Vagina (tissue), 2 donors: ENCODE measurements at regions not wholly inside any gene's neighbourhood (a gene's known extent, or its start where the extent isn't known, plus 50 kb on each side); places are given as distances from the start of the nearest gene placed in this dataset.

Experiments
- DNase-seq, 2 donors: peaks; one replicate each; pipeline ENCODE4 v3.0.0-alpha.2; 2017; ENCODE audit errors: extremely low spot score in 2 of 2
- H3K27ac ChIP-seq: fragments of 200-600 bp; sonication (generic); one replicate; pipeline ENCODE4 v1.5.1; 2019
- H3K27me3 ChIP-seq: fragments of 200-600 bp; sonication (generic); one replicate; pipeline ENCODE4 v1.5.1; 2019
- H3K36me3 ChIP-seq, 2 donors: fragments of 200-600 bp; sonication (generic); one replicate each; pipeline ENCODE4 v1.5.1; 2017 to 2019
- H3K4me1 ChIP-seq: fragments of 200-600 bp; sonication (generic); one replicate; pipeline ENCODE4 v1.5.1; 2019
- H3K4me3 ChIP-seq, 2 donors: fragments of 200-600 bp; sonication (generic); 1 replicate in 1 of 2; 2 replicates in 1 of 2; pipeline ENCODE4 v1.5.1; 2016 to 2019
- H3K9me3 ChIP-seq: fragments of 200-600 bp; sonication (generic); one replicate; pipeline ENCODE4 v1.5.1; 2019
- CTCF ChIP-seq, 3 experiments: fragments of 450-650 bp in 2 of 3; fragments of 200-600 bp in 1 of 3; sonication (generic) in 1 of 3; IDR thresholded peaks; one replicate each; pipeline ENCODE4 v1.5.1; 2017 to 2019; ENCODE audit warnings: antibody characterized with exemption in 3 of 3, mild to moderate bottlenecking in 2 of 3, moderate library complexity in 2 of 3
- POLR2A ChIP-seq, 2 donors: fragments of 450-650 bp; IDR thresholded peaks; one replicate each; pipeline ENCODE4 v1.6.1; 2017; ENCODE audit warnings: antibody characterized with exemption in 2 of 2, mild to moderate bottlenecking in 2 of 2, moderate library complexity in 2 of 2
- POLR2AphosphoS5 ChIP-seq, 2 donors: sonication (generic); formaldehyde crosslinking; IDR thresholded peaks; one replicate each; pipeline ENCODE4 v1.9.0; 2017; ENCODE audit warnings: antibody characterized with exemption in 2 of 2, mild to moderate bottlenecking in 2 of 2, low read depth in 1 of 2; ENCODE audit not compliant: insufficient read depth in 1 of 2
- intact Hi-C: fragments of 100-400 bp; cut with DNase I; formaldehyde crosslinking; loops from one replicate; pipeline ENCODE4 v1.15.1; 2023

GRCh38 chr11:79592824-79593223 lies 152.0 kb upstream of the TENM4 start:
- TF ChIP-seq POLR2A (IDR thresholded peaks at IDR 0.05) (no peak), CTCF (IDR thresholded peaks at IDR 0.05) (no peak), POLR2AphosphoS5 (IDR thresholded peaks at IDR 0.05; ENCODE audit: insufficient read depth in 1 of 2, low read depth in 1 of 2) (no peak)
- Histone ChIP-seq H3K4me1 (no peaks in the 10 kb centered on the region), H3K4me3 (no peak overlapping the region), H3K9me3 (no peaks in the 10 kb centered on the region), H3K27me3 (no peaks in the 10 kb centered on the region), H3K27ac (no peak overlapping the region), H3K36me3 (no peaks in the 10 kb centered on the region)
- DNase-seq, result no peak
- intact Hi-C loops, result no loop called here

GRCh38 chr11:79592406-79592805 lies 151.6 kb upstream of the TENM4 start:
- intact Hi-C loops, result no loop called here
- no peaks in the 10 kb centered on the region for H3K36me3 ChIP-seq

DNA sequence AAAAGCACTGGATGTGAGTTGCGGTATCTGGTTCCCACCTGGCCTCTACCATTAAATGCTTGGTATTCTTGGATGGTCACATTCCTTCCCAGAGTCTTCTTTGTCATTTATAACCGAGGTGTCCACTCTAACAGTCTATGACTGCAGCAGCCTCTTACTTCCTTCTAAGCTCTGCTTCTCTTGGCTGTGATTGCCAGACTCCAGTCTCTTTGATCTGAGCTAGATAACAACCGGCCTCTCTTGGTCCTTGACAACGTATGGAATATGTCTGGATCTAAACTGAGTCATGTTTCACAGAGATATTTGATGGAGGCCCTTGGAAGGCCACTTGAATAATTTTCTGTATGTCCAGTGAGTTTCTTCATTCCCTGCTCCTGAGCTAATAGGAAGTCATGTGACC lies 141.6 kb upstream of the TENM4 start:
- no peaks in the 10 kb centered on the region for H3K9me3 ChIP-seq
- H3K36me3 ChIP-seq, result no peaks in the 10 kb centered on the region
- no peaks in the 10 kb centered on the region for H3K27me3 ChIP-seq
- no peak for TF ChIP-seq CTCF (IDR thresholded peaks at IDR 0.05)
- no peak for TF ChIP-seq POLR2AphosphoS5 (IDR thresholded peaks at IDR 0.05; ENCODE audit: insufficient read depth in 1 of 2, low read depth in 1 of 2)
- TF ChIP-seq POLR2A (IDR thresholded peaks at IDR 0.05), result no peak
- intact Hi-C loops, result no loop called here
- no peak for DNase-seq
- no peak overlapping the region for H3K27ac ChIP-seq
- no peaks in the 10 kb centered on the region for H3K4me1 ChIP-seq
- H3K4me3 ChIP-seq, result no peak overlapping the region

More at GRCh38 chr11:79592406-79592805, 151.6 kb upstream of the TENM4 start:
- Histone ChIP-seq H3K9me3 (no peaks in the 10 kb centered on the region), H3K27ac (no peak overlapping the region), H3K27me3 (no peaks in the 10 kb centered on the region), H3K4me1 (no peaks in the 10 kb centered on the region), H3K4me3 (no peak overlapping the region)
- TF ChIP-seq POLR2AphosphoS5 (IDR thresholded peaks at IDR 0.05; ENCODE audit: insufficient read depth in 1 of 2, low read depth in 1 of 2) (no peak), CTCF (IDR thresholded peaks at IDR 0.05) (no peak), POLR2A (IDR thresholded peaks at IDR 0.05) (no peak)
- no peak for DNase-seq

GRCh38 chr11:79579063-79579462 lies 138.2 kb upstream of the TENM4 start:
- Histone ChIP-seq H3K36me3 (no peaks in the 10 kb centered on the region), H3K9me3 (no peaks in the 10 kb centered on the region), H3K27me3 (no peaks in the 10 kb centered on the region), H3K4me3 (no peak overlapping the region), H3K27ac (no peak overlapping the region), H3K4me1 (no peaks in the 10 kb centered on the region)
- DNase-seq, result no peak
- intact Hi-C loops, result no loop called here
- TF ChIP-seq POLR2A (IDR thresholded peaks at IDR 0.05), result no peak
- TF ChIP-seq CTCF (IDR thresholded peaks at IDR 0.05), result no peak
- no peak for TF ChIP-seq POLR2AphosphoS5 (IDR thresholded peaks at IDR 0.05; ENCODE audit: insufficient read depth in 1 of 2, low read depth in 1 of 2)

DNA sequence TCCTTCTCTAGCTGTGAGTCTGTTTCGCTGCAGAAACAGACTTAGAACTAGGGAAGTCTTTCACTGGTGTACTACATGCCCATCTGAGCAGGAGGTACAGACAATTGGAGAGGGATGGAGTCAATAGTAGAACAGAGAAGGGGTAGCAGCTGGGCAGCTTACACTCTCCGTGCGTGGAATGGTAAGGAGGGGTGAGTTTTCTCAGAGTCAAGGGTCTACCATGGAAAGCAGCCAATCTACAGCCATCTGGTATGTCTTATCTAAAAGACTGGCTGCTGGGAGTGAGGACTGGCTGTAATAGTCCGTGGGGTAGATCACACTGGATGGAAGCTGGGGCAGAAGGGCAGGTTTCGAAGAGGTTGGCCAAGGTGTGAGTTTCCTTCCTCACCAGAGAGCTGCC lies 137.3 kb upstream of the TENM4 start:
- Histone ChIP-seq H3K4me3 (no peak overlapping the region), H3K36me3 (no peaks in the 10 kb centered on the region), H3K4me1 (no peaks in the 10 kb centered on the region), H3K27ac (no peak overlapping the region), H3K9me3 (no peaks in the 10 kb centered on the region), H3K27me3 (no peaks in the 10 kb centered on the region)
- no peak for DNase-seq
- TF ChIP-seq POLR2AphosphoS5 (IDR thresholded peaks at IDR 0.05; ENCODE audit: insufficient read depth in 1 of 2, low read depth in 1 of 2) (no peak), POLR2A (IDR thresholded peaks at IDR 0.05) (no peak), CTCF (IDR thresholded peaks at IDR 0.05) (no peak)
- intact Hi-C loops, result no loop called here
